ENCODE measurements at regions not wholly inside any gene's neighbourhood (a gene's known extent, or its start where the extent isn't known, plus 50 kb on each side); places are given as distances from the start of the nearest gene placed in this dataset.

- TF ChIP-seq, protein P1, sequence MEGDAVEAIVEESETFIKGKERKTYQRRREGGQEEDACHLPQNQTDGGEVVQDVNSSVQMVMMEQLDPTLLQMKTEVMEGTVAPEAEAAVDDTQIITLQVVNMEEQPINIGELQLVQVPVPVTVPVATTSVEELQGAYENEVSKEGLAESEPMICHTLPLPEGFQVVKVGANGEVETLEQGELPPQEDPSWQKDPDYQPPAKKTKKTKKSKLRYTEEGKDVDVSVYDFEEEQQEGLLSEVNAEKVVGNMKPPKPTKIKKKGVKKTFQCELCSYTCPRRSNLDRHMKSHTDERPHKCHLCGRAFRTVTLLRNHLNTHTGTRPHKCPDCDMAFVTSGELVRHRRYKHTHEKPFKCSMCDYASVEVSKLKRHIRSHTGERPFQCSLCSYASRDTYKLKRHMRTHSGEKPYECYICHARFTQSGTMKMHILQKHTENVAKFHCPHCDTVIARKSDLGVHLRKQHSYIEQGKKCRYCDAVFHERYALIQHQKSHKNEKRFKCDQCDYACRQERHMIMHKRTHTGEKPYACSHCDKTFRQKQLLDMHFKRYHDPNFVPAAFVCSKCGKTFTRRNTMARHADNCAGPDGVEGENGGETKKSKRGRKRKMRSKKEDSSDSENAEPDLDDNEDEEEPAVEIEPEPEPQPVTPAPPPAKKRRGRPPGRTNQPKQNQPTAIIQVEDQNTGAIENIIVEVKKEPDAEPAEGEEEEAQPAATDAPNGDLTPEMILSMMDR (IDR thresholded peaks at IDR 0.05) = no peak
- no peak for TF ChIP-seq POLR2A (IDR thresholded peaks at IDR 0.05)
Observed at GRCh38 chr10:33780961-33781360, 446.5 kb upstream of the NRP1 start.
